ENCODE measurements at regions not wholly inside any gene's neighbourhood (a gene's known extent, or its start where the extent isn't known, plus 50 kb on each side); places are given as distances from the start of the nearest gene placed in this dataset.

DNA sequence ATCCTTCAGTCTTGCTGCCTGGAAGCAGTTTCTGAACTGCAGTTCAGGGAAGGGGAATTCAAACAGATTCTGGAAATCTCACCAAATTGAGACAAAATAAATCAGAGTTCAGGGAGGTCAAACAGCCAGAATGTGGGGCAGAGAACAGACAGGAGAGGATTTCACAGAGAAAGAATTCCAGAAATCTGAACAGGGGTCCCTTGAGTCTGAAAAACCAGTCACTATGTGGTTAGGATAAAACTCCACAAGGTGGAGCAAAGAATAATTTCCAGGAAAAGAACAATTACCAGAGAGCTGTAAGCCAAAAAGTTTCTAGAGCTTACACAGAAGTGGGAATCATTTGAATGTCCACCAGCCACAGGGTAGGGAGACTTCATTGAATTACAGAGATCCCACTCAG lies 84.7 kb downstream of the URB2 start:
- in situ Hi-C loops (cut with HindIII; ENCODE audit: low sequenced_read_pairs) = no loop called here
- H3K4me3 ChIP-seq (ENCODE audit: low read depth, low read length) = no peak overlapping the region
- TF ChIP-seq, protein P1, sequence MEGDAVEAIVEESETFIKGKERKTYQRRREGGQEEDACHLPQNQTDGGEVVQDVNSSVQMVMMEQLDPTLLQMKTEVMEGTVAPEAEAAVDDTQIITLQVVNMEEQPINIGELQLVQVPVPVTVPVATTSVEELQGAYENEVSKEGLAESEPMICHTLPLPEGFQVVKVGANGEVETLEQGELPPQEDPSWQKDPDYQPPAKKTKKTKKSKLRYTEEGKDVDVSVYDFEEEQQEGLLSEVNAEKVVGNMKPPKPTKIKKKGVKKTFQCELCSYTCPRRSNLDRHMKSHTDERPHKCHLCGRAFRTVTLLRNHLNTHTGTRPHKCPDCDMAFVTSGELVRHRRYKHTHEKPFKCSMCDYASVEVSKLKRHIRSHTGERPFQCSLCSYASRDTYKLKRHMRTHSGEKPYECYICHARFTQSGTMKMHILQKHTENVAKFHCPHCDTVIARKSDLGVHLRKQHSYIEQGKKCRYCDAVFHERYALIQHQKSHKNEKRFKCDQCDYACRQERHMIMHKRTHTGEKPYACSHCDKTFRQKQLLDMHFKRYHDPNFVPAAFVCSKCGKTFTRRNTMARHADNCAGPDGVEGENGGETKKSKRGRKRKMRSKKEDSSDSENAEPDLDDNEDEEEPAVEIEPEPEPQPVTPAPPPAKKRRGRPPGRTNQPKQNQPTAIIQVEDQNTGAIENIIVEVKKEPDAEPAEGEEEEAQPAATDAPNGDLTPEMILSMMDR (IDR thresholded peaks at IDR 0.05; ENCODE audit: low read depth, low read length, missing control alignments) = peak; percentile 9
- DNase-seq (ENCODE audit: low read depth) = peak; percentile 37

DNA sequence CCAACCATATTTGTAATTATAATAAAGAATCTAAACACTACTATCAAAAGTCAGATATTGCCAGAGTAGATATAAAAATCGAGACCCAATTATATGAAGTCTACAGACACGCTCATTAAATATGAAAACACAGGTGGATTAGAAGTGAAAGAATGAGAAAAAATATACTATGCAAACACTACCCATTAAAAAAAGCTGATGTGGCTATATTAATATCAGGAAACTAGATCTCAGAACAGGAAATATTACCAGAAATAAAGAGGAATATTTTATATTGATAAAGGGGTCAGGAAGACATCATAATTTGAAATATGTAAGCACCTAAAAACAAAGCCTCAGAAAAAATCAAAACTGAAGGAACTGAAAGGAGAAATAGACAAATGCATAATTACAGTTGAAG lies 88.3 kb downstream of the URB2 start:
- TF ChIP-seq, protein P1 (IDR thresholded peaks at IDR 0.05; ENCODE audit: low read depth, low read length, missing control alignments) = no peak
- DNase-seq (ENCODE audit: low read depth) = no peak
- no peak overlapping the region for H3K4me3 ChIP-seq (ENCODE audit: low read depth, low read length)
- in situ Hi-C loops (cut with HindIII; ENCODE audit: low sequenced_read_pairs) = no loop called here

DNA sequence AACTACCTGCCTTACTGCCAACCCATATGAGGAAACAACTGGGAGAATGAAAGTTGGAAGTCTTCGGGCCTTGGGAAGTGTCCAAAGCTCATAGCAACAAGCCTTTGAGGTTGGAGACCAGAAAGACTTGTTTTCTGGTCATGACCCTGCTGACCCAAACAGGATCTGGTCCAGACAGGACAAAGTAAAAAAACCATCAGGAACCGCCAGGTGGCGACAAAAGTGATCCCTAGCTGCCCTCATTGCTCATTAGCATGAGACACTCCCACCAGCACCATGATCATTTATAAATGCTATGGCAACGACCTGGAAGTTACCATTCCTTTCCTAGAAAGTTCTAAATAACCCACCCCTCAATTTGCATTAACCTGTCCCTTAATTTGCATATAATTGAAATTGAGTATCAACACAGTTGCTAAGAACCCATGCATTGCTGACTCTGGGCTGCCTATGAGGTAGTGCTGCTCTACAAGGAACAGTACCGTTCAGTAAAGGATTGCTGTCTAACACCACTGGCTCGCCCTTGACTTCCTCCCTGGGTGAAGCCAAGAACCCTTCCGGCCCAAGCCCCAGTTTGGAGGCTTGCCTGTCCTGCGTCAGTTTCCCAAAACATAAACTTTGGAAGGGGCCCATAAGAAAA lies 89.0 kb downstream of the URB2 start:
- TF ChIP-seq, protein P1 (IDR thresholded peaks at IDR 0.05; ENCODE audit: low read depth, low read length, missing control alignments) = peak; percentile 17
- no peak for DNase-seq (ENCODE audit: low read depth)
- H3K4me3 ChIP-seq (ENCODE audit: low read depth, low read length) = no peak overlapping the region

DNA sequence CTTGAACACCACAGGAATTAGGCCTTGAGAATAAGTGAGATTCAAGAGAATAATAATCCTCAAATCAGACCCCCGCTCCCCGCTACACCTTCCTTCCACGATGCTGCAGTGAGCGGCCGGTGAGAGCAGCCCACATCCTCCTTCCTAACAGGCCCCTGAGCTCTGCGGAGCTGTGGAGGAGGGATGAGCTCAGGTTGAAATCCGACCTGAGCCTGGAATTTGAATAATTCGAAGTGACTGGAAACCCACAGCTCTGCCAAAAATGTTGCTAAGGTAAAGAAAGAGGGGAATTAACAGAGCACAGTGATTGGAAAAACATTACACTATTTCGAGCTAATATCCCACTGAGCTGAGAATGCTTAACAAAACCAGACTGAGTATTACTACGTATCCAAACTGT lies 90.0 kb downstream of the URB2 start:
- in situ Hi-C loops (cut with HindIII; ENCODE audit: low sequenced_read_pairs) = no loop called here
- H3K4me3 ChIP-seq (ENCODE audit: low read depth, low read length) = no peak overlapping the region
- peak; percentile 87 for DNase-seq (ENCODE audit: low read depth)
- TF ChIP-seq, protein P1 (IDR thresholded peaks at IDR 0.05; ENCODE audit: low read depth, low read length, missing control alignments) = no peak

More for the DNA sequence above, 89.0 kb downstream of the URB2 start:
- in situ Hi-C loops (cut with HindIII; ENCODE audit: low sequenced_read_pairs) = no loop called here

DNA sequence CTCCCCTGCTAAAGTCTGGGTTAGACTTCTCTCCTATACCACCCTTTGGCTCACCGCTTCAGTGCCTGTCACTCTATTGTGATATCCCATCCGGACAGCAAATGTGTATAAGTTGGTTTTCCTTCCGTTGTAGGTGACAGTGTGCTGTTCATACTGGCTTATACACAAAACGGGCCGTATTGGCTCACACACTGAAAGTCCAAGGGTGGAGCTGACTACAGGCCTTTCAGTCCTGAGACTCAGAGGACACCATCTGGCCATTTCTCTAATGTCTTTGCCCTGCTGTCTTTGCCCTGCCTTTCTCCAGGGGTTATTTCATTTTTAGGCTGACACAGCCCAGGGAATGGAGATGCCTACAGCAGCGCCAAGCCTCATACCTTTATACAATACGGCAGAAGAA lies 90.7 kb downstream of the URB2 start:
- TF ChIP-seq, protein P1 (IDR thresholded peaks at IDR 0.05; ENCODE audit: low read depth, low read length, missing control alignments) = no peak
- DNase-seq (ENCODE audit: low read depth) = no peak
- in situ Hi-C loops (cut with HindIII; ENCODE audit: low sequenced_read_pairs) = no loop called here
- no peak overlapping the region for H3K4me3 ChIP-seq (ENCODE audit: low read depth, low read length)

DNA sequence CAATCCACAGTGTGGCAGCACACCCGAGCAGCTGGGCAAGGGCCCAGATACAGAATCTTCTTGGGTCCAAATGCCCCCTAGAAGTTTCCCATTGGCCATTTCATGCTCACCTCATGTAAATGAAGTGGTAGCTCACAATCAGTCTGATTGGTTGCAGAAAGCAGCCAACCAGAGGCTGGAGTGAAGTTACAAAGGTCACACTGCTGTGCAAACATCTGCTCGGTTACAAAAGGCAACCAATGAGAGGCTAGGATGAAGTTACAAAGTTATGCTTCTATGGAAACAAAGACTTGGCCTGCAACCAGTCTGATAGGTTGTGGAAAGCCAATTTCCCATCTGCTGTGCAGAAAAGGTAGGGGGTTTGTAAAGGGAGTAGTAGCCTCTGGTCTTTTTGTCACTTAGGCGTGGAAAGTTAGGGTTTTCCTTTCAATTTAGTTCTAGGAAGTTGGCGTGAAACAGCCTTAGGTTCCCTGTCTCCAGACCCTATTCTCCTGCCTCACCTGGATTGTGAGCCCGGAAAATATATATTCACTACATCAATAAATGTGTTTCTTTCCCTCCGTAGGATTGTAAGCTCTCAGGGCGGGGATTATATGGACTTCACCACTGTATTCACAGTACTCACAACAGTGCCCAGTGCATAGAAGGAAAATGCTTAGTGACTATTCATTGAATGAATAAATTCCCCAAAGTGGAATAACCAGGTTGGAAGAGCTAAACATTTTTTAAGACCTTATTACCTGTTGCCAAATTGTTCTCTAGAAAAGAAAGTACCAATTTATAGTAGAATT lies 91.9 kb downstream of the URB2 start:
- no peak overlapping the region for H3K4me3 ChIP-seq (ENCODE audit: low read depth, low read length)
- DNase-seq (ENCODE audit: low read depth) = no peak

More for the DNA sequence above, 91.9 kb downstream of the URB2 start:
- in situ Hi-C loops (cut with HindIII; ENCODE audit: low sequenced_read_pairs) = no loop called here
- TF ChIP-seq, protein P1 (IDR thresholded peaks at IDR 0.05; ENCODE audit: low read depth, low read length, missing control alignments) = no peak
